Fibroblast of the conjunctiva (primary cell): ENCODE measurements at regions not wholly inside any gene's neighbourhood (a gene's known extent, or its start where the extent isn't known, plus 50 kb on each side); places are given as distances from the start of the nearest gene placed in this dataset.

ENCODE experiments used
- DNase-seq: peaks from one replicate; pipeline ENCODE4 v3.0.0-alpha.2; 2010; ENCODE audit warnings: low read depth

DNA sequence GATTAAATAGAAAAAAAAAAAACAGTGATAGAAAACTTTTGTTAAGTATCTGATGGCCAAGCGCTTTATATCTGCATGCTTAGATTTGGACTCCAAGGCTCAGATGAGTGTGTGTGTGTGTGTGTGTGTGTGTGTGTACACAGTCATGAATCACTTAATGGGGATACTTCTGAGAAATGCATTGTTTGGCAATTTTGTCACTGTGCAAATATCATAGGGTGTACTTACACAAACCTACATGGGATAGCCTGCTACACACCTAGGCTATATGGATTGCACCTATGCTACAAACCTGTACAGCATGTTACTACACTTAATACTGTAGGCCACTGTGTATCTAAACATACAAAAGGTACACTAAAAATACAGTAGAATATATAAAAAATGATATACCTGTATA is 635.6 kb upstream of the NUDT12 start:
- no peak for DNase-seq

DNA sequence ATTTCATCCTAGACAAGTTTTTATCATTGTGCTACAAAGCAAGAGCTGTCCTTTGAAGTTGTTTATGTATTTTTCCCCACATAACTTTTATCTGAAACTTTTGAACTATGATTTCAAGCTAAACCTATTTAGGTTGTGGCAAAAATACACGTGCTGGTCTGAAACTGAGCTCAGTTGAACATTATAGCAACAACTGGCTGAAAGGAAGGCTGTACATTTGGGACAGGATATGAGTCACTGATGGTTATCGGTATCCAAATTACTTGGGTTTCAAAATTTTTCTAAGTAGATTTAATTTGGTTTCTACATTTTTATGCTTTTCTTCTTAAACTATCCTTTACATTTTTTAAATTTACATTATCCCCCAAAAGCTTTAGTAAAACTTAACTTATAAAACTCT is 627.3 kb upstream of the NUDT12 start:
- peak; percentile 23 for DNase-seq

DNA sequence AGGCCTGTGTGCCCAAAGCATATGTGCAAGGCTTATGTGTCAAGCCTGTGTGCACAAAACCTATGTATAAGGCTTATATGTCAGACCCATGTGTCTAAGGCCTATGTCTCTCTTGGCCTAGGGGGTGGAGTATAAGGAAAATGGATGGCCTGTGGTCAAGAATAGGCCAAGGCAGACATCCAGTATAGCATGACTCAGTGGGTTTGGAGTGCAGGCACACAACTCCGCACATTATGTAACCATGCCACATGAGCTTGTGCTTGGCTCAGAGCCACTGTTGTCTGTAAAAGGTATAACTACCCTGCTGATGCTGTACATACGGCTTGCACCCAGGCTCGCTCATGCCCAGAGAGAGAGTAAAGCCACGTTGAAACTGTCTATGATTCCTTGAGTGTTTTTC is 626.4 kb upstream of the NUDT12 start:
- no peak for DNase-seq

DNA sequence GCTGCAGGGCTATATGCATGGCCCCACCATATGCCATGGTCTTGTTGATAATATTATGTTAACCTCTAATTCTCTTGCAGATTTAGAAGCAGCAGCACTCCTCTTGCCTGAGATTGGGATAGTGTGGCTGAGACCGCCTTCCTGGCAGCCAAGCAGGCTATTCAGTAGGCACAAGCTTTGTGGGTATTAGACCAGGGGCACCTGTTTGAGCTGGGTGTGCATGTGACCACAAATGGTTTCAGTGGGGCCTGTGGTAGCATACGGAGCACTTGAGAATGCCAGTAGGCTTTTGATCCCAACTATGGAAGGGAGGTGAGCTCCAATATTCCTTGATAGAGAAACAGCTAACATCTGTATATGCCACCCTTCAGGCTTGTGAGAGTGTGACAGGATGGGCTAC is 625.1 kb upstream of the NUDT12 start:
- no peak for DNase-seq

DNA sequence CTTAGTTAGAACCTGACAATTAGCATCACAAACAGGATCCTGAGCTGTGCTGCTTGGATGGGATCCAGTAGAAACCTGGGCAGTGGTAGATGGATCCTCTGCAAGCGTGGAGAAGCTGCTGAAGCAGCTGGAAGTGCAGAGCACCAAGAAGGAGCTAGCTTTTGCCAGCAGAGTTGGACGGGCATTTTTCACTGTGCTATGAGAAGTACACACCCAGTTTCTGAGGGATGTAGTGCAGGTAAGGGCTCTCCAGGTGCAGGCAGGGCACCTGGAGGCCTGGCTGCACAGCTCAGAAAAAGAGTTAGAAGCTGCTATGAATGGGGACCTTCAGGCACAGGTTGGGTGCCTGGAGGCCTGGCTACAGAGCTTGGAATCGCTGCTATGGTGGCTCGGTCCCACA is 623.9 kb upstream of the NUDT12 start:
- no peak for DNase-seq

DNA sequence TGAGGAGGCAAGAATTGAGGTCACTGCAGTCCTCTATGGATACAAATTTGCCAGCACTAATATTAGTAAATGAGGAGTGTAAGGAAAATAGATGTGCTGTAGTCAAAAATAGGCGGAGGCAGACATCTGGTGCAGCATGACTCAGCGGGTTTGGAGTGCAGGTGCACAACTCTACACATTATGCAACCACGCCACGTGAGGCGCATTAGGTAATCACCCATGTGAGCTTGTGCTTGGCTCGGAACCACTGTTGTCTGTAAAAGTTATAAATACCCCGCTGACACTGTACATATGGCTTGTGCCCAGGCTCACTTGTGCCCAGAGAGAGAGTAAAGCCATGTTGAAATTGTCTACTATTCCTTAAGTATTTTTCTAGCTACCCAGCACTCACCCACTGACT is 623.5 kb upstream of the NUDT12 start:
- DNase-seq: no peak

DNA sequence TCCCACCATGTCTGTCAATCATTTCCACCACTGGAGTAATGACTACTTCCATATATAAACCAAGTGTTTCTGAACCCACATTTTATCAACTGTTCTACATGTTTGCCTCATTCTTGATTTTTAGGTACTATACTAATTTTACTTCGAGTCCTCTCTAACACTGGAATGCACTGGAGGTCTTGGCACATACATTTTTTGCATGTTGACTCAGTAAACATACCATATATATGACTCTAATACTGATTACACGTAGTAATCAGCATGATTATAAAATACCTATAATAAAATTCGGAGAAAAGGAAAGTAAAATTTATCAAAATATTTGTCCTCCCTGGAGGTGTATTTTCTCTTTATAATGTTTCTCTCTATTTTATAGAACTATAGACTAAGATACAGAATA is 621.7 kb upstream of the NUDT12 start:
- DNase-seq: no peak

DNA sequence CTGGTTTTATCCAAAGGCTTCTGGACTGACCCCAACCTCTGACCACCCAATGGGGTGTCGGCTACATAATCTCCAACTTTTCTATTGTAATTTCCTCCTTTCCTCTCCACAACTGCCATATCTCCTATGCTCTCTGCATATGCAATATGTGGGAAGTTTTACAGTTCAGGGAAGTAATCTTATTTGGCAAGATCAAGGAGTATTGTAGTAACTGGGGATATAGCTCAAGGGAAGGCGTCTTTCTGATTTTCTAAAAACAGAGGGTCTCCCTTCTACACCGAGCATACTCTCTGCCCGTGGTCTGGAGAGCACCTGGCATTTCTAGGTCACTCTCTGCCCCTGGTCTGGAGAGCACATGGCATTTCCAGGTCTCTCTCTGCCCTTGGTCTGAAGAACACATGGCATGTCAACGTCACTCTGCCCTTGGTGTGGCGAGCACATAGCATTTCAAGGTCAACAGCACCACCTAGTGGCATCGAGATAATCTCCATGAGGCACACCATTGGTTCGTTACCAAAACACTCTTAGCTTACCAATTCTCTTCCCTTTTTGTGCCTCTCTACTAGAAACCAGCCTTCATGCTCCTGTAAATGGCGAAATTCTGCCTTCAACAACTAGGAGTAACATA is 616.4 kb upstream of the NUDT12 start:
- DNase-seq: no peak

DNA sequence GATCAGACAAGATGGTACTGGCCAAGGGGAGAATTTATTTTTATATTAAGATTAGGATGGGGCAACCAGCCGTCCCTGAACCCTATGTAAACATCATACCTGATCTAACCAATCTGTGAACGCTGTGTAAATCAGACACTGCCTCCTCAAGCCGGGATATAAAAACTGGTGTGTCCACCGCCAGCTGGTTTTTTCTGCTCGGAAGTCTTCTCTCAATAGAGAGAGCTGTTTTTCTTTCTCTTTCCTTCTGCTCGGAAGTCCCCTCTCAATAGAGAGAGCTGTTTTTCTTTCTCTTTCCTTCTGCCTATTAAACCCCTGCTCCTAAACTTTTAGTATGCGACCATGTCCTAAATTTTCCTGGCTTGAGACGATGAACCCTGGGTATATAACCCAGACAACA is 615.5 kb upstream of the NUDT12 start:
- no peak for DNase-seq

DNA sequence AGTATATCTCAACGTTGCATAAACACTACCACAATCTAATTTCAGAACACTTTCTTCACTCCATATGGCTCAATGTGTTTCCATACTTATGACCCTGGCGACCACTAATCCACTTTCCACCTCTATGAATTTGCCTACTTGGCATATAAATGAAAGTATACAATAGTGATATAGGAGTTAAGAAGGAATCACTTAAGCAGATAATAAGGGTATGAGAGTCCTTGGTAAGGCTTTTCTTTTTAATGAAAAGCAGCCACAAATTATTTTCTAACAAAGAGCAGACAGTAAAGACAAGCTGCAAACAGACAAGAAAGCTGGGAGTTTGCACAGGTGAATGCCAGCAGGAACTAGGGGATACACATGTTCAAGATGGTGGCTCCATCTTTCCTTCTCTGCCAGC is 615.1 kb upstream of the NUDT12 start:
- DNase-seq: no peak

DNA sequence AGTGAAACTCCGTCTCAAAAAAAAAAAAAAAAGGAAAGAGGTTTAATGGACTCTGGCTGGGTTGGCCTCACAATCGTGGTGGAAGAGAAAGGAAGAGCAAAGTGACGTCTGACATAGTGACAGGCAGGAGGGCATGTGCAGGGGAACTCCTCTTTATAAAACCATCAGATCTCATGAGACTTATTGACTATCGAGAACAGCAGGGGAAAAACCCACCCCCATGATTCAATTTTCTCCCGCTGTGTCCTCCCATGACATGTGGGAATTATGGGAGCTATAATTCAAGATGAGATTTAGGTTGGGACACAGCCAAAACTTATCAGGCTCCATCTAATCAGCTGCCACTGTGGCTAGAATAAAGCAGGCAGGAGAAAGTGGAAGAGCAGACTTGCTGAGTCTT is 610.4 kb upstream of the NUDT12 start:
- no peak for DNase-seq

DNA sequence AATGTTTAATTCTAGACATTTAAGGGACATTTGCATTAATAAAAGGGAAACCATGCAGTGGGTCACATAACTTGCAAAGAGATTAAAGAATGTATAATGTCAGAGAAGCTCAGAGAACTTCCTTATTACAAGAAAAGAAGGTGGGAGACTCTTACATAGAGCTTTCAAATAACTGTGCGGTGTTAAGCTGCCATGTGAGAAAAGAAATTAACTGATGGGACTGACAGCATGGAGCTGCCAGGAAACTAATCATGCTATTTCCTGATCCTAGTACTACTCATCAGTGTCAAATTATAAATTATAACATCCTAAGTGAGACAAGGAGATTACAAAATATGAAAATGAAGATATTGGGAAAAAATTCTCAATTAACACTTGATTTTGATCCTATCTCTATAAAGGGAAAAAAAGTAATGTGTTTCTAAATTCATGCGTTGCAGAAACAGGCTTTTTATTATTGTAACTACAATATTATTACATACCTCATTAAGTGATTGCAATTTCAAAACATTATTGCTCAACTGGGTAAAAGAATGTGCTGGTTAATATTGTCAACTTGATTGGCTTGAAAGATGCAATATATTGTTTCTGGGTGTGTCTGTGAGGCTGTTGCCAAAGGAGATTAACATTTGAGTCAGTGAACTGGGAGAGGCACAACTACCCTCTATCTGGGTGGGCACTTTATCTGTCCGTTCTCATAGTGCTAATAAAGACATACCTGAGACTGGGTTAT is 609.5 kb upstream of the NUDT12 start:
- no peak for DNase-seq

DNA sequence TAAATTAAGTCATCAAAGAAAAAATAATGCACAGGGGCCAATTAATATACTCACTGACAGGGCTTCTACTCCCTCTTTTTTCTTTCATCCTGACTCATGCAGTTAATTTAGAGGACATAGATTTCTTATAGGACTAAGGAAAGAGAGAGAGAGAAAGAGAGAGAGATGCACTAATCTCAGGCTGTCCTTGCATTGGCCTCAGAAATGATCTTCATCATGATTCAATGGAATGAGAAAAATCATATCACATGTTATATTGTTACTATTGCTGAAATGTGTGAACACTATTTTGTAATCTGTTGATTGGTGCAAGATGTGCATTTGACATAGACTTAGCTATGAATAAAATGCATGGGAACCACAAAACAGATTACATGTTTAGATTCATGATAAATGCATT is 608.3 kb upstream of the NUDT12 start:
- no peak for DNase-seq

DNA sequence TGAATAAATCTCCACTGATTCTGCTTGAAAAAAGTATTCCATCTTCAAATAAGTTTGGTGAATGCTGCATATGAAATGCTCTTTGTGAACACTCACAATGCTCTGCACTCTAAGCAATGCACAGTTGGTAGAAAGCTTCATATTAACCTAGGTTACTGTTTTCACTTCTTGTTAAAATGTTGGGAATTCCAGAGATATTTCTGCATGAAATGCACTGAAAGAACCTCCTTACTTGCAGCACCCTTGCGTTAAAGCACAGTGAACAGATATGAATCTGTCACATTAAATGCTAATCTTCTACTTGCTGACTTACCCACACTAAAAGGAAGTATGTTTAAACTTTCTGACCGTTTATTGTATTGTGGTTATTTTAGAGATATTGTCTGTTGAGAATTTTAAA is 584.1 kb upstream of the NUDT12 start:
- no peak for DNase-seq

DNA sequence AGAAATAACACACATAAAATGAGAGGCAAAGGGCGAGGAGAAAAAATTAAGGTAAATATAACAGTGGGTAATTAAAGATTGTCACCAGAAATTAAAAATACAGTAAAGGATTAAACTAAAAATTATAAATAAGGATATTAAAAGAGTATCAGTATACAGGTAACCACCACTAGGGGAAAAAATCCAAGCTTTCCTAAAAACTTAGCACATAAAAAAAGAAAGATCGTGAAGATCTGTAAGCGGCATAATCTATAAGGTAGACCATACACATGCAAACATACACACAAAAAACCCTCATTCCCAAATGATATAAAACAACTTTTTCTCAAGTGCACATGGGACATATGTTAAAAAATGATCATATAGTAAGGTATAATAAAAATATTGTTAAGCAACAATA is 577.3 kb upstream of the NUDT12 start:
- no peak for DNase-seq

DNA sequence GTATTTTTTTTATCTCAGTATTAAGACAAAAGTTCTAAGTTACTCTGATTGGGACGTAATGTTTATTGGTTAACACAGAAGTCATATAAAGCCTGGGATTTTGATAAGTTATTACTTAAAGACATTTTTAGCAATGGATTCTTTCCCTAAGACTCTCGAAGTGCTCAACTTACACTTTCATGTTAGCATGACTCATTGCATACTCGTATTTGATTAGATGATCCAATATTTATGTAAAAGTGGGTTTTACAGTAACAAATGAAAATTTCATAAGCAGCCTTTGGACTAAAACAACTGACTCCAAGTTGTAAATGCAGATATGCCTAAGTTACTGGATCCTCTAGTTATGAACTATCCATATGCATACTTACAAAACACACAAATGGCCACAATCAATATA is 567.7 kb upstream of the NUDT12 start:
- no peak for DNase-seq

DNA sequence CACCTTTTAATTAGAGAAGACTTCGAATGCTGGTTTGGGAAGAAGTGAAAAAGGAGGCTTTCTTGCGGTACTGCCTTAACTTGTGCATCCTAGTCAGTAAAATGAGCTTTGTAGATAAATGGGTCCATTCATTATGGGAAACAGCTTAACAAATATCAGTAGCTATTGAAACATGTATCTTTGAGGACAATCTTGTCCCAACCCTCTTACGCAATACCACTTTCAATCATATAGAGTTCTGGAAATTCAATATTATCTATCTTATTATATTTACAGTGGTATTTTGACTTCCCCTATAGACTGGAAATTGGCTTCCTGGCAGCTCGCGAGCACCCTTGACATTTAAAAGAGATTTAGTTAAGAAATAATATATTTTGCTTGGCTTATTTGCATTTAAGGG is 565.8 kb upstream of the NUDT12 start:
- DNase-seq: no peak

DNA sequence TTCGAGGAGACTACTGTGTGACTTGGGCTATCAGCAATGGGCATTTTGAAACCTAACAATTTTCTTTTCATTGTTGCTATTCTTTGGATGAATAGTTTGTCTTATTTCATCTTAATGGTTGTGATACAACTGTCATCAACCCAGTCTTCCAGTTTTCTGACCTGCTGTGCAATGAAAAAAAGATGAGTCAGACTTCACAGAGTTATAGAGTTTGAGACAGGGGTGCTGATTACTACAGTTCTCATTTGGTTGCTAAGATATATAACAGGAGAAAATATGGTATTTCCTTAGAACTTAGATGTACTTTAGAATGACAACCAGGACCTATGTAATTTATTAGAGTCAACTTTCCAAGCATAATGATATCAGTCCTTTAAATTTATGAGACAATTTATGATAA is 564.4 kb upstream of the NUDT12 start:
- no peak for DNase-seq

DNA sequence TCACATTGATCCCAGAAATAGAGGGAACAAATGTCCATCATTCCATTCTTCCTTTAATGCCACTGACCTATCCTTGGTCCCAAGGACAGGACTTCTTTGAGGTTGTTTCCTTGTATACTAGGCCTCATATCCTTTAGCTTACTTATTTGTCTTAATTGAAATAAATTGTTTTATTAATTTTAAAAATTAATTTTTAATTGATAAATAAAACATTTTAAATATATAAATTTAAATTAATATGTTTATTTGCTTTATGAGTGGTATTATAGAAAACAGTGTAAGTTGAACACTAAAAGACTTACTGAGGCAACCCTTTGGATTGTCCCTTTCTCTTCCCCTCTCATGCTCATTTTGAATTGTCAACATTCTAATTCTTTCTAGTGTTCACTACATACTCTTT is 556.9 kb upstream of the NUDT12 start:
- DNase-seq: no peak

DNA sequence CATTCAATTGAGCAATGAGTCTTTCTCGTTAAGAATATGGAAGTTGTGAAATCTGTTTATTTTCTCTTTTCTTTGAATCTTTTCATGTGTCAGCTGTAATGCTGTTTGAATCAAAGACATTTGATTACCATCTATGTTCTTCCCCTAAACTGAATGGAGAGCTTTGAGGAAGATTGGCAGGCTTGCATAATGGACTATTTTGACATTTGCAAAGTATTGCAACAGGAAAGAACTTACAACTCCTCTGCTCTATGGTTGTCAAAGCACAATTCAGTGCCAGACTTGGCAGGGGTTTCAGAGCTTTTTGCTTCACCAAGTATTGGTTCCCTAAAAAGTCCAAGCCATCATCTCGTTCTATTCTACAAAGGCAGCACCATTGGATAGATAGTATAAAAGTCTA is 549.0 kb upstream of the NUDT12 start:
- no peak for DNase-seq

DNA sequence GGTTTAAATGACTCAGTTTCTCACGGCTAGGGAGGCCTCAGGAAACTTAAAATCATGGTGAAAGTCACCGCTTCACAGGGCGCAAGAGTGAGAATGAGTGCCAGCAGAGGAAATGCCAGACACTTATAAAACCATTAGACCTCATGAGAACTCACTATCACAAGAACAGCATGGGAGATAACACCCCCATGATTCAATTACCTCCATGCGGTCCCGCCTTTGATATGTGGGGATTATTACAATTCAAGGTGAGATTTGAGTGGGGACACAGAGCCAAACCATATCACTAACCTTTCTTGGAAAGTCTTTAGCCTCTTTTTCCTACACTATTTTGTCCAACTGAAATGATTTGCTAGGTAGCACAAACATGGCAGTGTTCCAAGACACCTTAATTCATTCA is 533.9 kb upstream of the NUDT12 start:
- DNase-seq: no peak

DNA sequence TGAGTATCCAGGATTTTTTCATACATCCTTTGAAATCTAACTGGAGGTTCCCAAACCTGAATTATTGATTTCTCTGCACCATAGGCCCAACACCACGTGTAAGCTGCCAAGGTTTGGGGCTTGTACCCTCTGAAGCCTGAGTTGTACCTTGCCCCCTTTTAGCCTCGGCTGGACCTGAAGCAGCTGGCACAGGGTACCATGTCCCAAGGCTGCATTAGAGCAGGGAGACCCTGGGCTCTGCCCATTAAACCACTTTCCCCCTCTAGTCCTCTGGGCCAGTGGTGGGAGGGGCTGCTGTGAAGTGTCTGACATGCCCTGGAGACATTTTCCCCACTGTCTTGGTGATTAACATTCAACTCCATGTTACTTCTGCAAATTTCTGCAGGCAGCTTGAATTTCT is 532.9 kb upstream of the NUDT12 start:
- DNase-seq: no peak

DNA sequence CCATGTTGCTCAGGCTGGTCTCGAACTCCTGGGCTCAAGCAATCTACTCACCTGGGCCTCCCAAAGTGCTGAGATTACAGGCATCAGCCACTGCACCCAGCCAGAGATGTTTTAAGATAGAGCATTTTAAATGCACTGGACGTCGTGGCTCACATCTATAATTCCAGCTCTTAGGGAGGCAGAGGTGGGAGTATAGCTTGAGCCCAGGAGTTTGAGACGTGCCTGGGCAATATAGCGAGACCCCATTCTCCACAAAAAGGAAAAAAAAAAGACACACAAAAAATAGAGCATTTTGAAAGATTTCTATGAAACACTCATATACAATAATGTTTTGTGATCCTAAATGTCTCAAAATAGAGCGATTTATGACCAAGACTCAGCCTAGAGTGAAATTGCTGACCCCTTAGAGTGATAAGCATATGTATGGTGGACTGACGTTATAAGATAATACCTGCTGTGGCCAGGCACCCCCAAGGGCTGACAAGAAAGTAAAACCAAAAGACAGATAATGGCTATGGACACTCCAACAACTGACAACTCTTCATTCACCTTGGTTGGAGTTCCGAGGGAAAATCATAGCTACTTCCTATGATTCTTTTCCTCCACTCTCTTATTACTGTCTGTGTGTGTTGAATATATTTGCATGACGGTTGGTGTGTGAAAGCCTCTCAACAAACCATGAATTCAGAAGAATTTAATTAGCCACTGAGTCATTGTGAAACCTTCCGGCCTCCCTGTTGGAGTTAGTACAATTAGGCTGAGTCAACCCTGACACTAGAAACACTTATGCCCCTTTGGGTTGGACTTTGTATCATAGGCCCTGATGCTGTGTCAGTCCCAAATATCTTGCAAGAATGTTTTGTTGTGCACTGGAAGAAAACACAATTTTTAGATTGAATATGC is 526.5 kb upstream of the NUDT12 start:
- no peak for DNase-seq
